Natural killer cell (primary cell): ENCODE measurements at regions not wholly inside any gene's neighbourhood (a gene's known extent, or its start where the extent isn't known, plus 50 kb on each side); places are given as distances from the start of the nearest gene placed in this dataset.

ENCODE experiments used
- ATAC-seq, 3 donors: fragments of 150-1000 bp in 2 of 3; fragments of 200-7000 bp in 1 of 3; cut with Tn5 transposase; 1 replicate in 1 of 3; 2 replicates in 2 of 3; pipeline ENCODE4 v1.10.0; 2021; ENCODE audit warnings: mild to moderate bottlenecking in 2 of 3, moderate library complexity in 2 of 3
- DNase-seq, 2 donors: peaks; one replicate each; pipeline versions ENCODE4 v3.0.0 to v3.0.0-alpha.2; 2013 to 2021; ENCODE audit warnings: mixed read lengths in 1 of 2
- H3K27ac ChIP-seq: one replicate; pipeline ENCODE4 v1.5.1; 2013; ENCODE audit warnings: mild to moderate bottlenecking, low read length
- H3K27me3 ChIP-seq: one replicate; pipeline ENCODE4 v1.6.1; 2013; ENCODE audit warnings: low read length; ENCODE audit not compliant: control insufficient read depth, insufficient read depth
- H3K36me3 ChIP-seq: one replicate; pipeline ENCODE4 v1.6.1; 2013; ENCODE audit warnings: low read length; ENCODE audit not compliant: control insufficient read depth, insufficient read depth
- H3K4me1 ChIP-seq: one replicate; pipeline ENCODE4 v1.6.1; 2013; ENCODE audit warnings: low read length; ENCODE audit not compliant: control insufficient read depth, insufficient read depth
- H3K4me3 ChIP-seq: one replicate; pipeline ENCODE4 v1.5.1; 2013; ENCODE audit warnings: low read length
- H3K9me3 ChIP-seq: one replicate; pipeline ENCODE4 v1.6.1; 2013; ENCODE audit warnings: low read length; ENCODE audit not compliant: control insufficient read depth, insufficient read depth
- H3K27ac Mint-ChIP-seq, 2 donors: one replicate each; pipeline ENCODE4 v1.8.0; 2022; ENCODE audit warnings: mild to moderate bottlenecking in 2 of 2, mixed read lengths in 2 of 2, moderate library complexity in 1 of 2
- H3K27me3 Mint-ChIP-seq, 2 donors: one replicate each; pipeline ENCODE4 v1.8.0; 2022; ENCODE audit warnings: low read depth in 2 of 2, mixed read lengths in 2 of 2
- H3K36me3 Mint-ChIP-seq: one replicate; pipeline ENCODE4 v1.8.0; 2022; ENCODE audit warnings: mixed read lengths
- H3K4me1 Mint-ChIP-seq, 2 donors: one replicate each; pipeline ENCODE4 v1.8.0; 2022; ENCODE audit warnings: mixed read lengths in 2 of 2
- H3K4me3 Mint-ChIP-seq: one replicate; pipeline ENCODE4 v1.8.0; 2022; ENCODE audit warnings: mild to moderate bottlenecking, moderate library complexity, mixed read lengths
- H3K9me3 Mint-ChIP-seq, 2 donors: one replicate each; pipeline ENCODE4 v1.8.0; 2022; ENCODE audit warnings: mixed read lengths in 2 of 2
- CTCF ChIP-seq: fragments of 200-600 bp; IDR thresholded peaks from one replicate; pipeline ENCODE4 v1.8.0; 2022; ENCODE audit warnings: antibody characterized with exemption
- whole genome bisulfite sequencing: methylation state at CpG from one replicate; pipeline ENCODE4 v1.1.7; 2013; ENCODE audit warnings: missing lambda C conversion rate; ENCODE audit not compliant: insufficient coverage; 5-methylcytosine and 5-hydroxymethylcytosine counted together
- intact Hi-C: fragments of 100-400 bp; cut with micrococcal nuclease; formaldehyde crosslinking; loops from one replicate; pipeline ENCODE4 v1.14.2; 2022

GRCh38 chrX:9135901-9136510 is 102.1 kb upstream of the FAM9B start:
- intact Hi-C loops, result no loop called here
- Histone ChIP-seq H3K36me3 (no peaks in the 10 kb centered on the region), H3K4me3 (no peak overlapping the region), H3K4me1 (no peaks in the 10 kb centered on the region), H3K27ac (no peak overlapping the region), H3K9me3 (peaks cover 2% of the 10 kb centered on the region), H3K27me3 (no peaks in the 10 kb centered on the region)
- no peak for ATAC-seq
- no peaks in the 10 kb centered on the region for H3K36me3 Mint-ChIP-seq
- H3K4me1 Mint-ChIP-seq, result no peaks in the 10 kb centered on the region
- peaks cover 3 to 5% of the 10 kb centered on the region in 2 donors for H3K9me3 Mint-ChIP-seq
- WGBS, result no CpG with 5 or more reads among the region's 6 CpGs
- no peak for DNase-seq
- no peak overlapping the region for H3K27ac Mint-ChIP-seq
- H3K4me3 Mint-ChIP-seq, result no peak overlapping the region
- H3K27me3 Mint-ChIP-seq, result peaks cover 0 to 26% of the 10 kb centered on the region in 2 donors
- no peak for TF ChIP-seq CTCF

DNA sequence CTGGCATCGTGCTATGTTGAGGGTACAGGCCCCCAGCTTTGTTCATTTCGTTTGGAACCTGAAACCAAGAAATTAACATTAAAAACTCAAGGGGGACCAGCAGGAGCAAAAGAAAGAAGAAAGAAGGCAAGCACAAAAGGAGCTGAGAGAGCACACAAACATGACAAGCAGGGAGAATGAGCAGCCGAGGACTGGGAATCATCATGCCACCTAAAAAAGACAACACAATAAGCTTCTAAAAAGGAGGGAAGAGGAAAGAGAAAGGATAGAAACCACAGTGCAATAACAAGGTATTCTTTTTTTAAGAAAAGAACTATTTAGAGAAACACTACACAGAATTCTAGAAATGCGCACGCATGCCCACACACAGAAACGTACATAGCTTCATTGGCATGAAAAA is 103.2 kb upstream of the FAM9B start:
- WGBS, result 86% methylated on average over 5 of the region's 6 CpGs
- Histone ChIP-seq H3K27me3 (no peaks in the 10 kb centered on the region), H3K4me1 (no peaks in the 10 kb centered on the region), H3K4me3 (no peak overlapping the region), H3K36me3 (no peaks in the 10 kb centered on the region), H3K9me3 (peaks cover 2% of the 10 kb centered on the region), H3K27ac (no peak overlapping the region)
- intact Hi-C loops, result no loop called here
- H3K9me3 Mint-ChIP-seq, result peaks cover 3 to 5% of the 10 kb centered on the region in 2 donors
- TF ChIP-seq CTCF, result no peak
- H3K36me3 Mint-ChIP-seq, result no peaks in the 10 kb centered on the region
- DNase-seq, result no peak
- no peak for ATAC-seq
- peaks cover 0 to 26% of the 10 kb centered on the region in 2 donors for H3K27me3 Mint-ChIP-seq
- no peak overlapping the region for H3K27ac Mint-ChIP-seq
- no peaks in the 10 kb centered on the region for H3K4me1 Mint-ChIP-seq
- H3K4me3 Mint-ChIP-seq, result no peak overlapping the region

- no peak for DNase-seq
- no peak for ATAC-seq
- intact Hi-C loops, result no loop called here
- H3K4me1 ChIP-seq, result no peaks in the 10 kb centered on the region
- 79% methylated on average over 2 of the region's 2 CpGs for WGBS
- H3K9me3 Mint-ChIP-seq, result no peaks in the 10 kb centered on the region
- no peak for TF ChIP-seq CTCF
- no peak overlapping the region for H3K27ac ChIP-seq
- H3K36me3 ChIP-seq, result no peaks in the 10 kb centered on the region
- no peak overlapping the region for H3K27ac Mint-ChIP-seq
- H3K36me3 Mint-ChIP-seq, result no peaks in the 10 kb centered on the region
- H3K4me1 Mint-ChIP-seq, result no peaks in the 10 kb centered on the region
- H3K4me3 Mint-ChIP-seq, result no peak overlapping the region
- peaks cover 3 to 40% of the 10 kb centered on the region in 2 donors for H3K27me3 Mint-ChIP-seq
- no peaks in the 10 kb centered on the region for H3K9me3 ChIP-seq
- no peak overlapping the region for H3K4me3 ChIP-seq
- H3K27me3 ChIP-seq, result no peaks in the 10 kb centered on the region
Observed at GRCh38 chrX:9141496-9141895, 107.6 kb upstream of the FAM9B start.

- Mint-ChIP-seq H3K36me3 (no peaks in the 10 kb centered on the region), H3K9me3 (no peaks in the 10 kb centered on the region), H3K27me3 (peaks cover 3 to 37% of the 10 kb centered on the region in 2 donors), H3K4me3 (no peak overlapping the region), H3K4me1 (no peaks in the 10 kb centered on the region), H3K27ac (no peak overlapping the region)
- DNase-seq, result no peak
- Histone ChIP-seq H3K9me3 (no peaks in the 10 kb centered on the region), H3K4me1 (no peaks in the 10 kb centered on the region), H3K36me3 (no peaks in the 10 kb centered on the region), H3K27ac (no peak overlapping the region), H3K27me3 (no peaks in the 10 kb centered on the region), H3K4me3 (no peak overlapping the region)
- TF ChIP-seq CTCF, result no peak
- WGBS, result 75% methylated on average over 13 of the region's 13 CpGs
- no peak for ATAC-seq
- intact Hi-C loops, result no loop called here
Observed at GRCh38 chrX:9144701-9145241, 110.8 kb upstream of the FAM9B start.
